NB4 (cell line): ENCODE measurements at regions not wholly inside any gene's neighbourhood (a gene's known extent, or its start where the extent isn't known, plus 50 kb on each side); places are given as distances from the start of the nearest gene placed in this dataset.
"Not testable (repeated sequence)": the region's sequence is repeated elsewhere in the genome, so short reads cannot be mapped to it uniquely, and the experiment has no call there.

Source experiments
- DNase-seq: peaks from one replicate; pipeline ENCODE4 v3.0.0; 2010; ENCODE audit warnings: low read depth
- H3K4me3 ChIP-seq: one replicate; pipeline ENCODE4 v1.5.1; 2011; ENCODE audit warnings: mild to moderate bottlenecking, low read depth, low read length, moderate library complexity
- CTCF ChIP-seq: IDR thresholded peaks from one replicate; pipeline ENCODE4 v1.5.1; 2012; ENCODE audit warnings: low read depth, low read length
- MAX ChIP-seq: IDR thresholded peaks from 2 replicates; pipeline ENCODE4 v1.6.1; 2011; ENCODE audit warnings: low read depth, low read length
- MYC ChIP-seq: IDR thresholded peaks from 2 replicates; pipeline ENCODE4 v1.6.1; 2011; ENCODE audit warnings: low read depth, low read length
- POLR2A ChIP-seq: IDR thresholded peaks from 2 replicates; pipeline ENCODE4 v1.6.1; 2011; ENCODE audit warnings: mild to moderate bottlenecking; ENCODE audit not compliant: insufficient read length; ENCODE audit errors: extremely low read depth

GRCh38 chrX:1851527-1851926 is 236.7 kb downstream of the ASMT start:
- TF ChIP-seq CTCF = no peak
- no peak for TF ChIP-seq MAX
- TF ChIP-seq MYC = no peak
- TF ChIP-seq POLR2A = no peak
- H3K4me3 ChIP-seq = no peak overlapping the region
- DNase-seq = no peak

- no peak overlapping the region for H3K4me3 ChIP-seq
- DNase-seq = no peak
- TF ChIP-seq MYC (no peak), POLR2A (no peak), CTCF (no peak), MAX (no peak)
Observed at GRCh38 chrX:1852082-1852481, 237.2 kb downstream of the ASMT start.

- TF ChIP-seq MAX = no peak
- no peak for TF ChIP-seq POLR2A
- no peak for TF ChIP-seq MYC
- TF ChIP-seq CTCF = no peak
- no peak for DNase-seq
- no peak overlapping the region for H3K4me3 ChIP-seq
Observed at GRCh38 chrX:1853447-1853846, 238.6 kb downstream of the ASMT start.

- H3K4me3 ChIP-seq = no peak overlapping the region
- TF ChIP-seq POLR2A (no peak), MAX (no peak), MYC (no peak), CTCF (no peak)
- DNase-seq = no peak
Observed at GRCh38 chrX:1853916-1854315, 239.1 kb downstream of the ASMT start.

- H3K4me3 ChIP-seq, DNase-seq: not testable (repeated sequence)
Observed at GRCh38 chrX:1854861-1855260, 240.0 kb downstream of the ASMT start.

GRCh38 chrX:1859266-1859665 is 244.4 kb downstream of the ASMT start:
- not testable (repeated sequence) for H3K4me3 ChIP-seq, DNase-seq

GRCh38 chrX:1860936-1861594 is 246.2 kb downstream of the ASMT start:
- TF ChIP-seq CTCF (no peak), POLR2A (no peak), MYC (no peak), MAX (no peak)
- H3K4me3 ChIP-seq = no peak overlapping the region
- no peak for DNase-seq

- DNase-seq = not testable (repeated sequence)
Observed at GRCh38 chrX:1863995-1864394, 249.1 kb downstream of the ASMT start.

More at GRCh38 chrX:1863995-1864394, 249.1 kb downstream of the ASMT start:
- not testable (repeated sequence) for H3K4me3 ChIP-seq
